ENCODE measurements at regions not wholly inside any gene's neighbourhood (a gene's known extent, or its start where the extent isn't known, plus 50 kb on each side); places are given as distances from the start of the nearest gene placed in this dataset.

GRCh38 chr6:95243053-95243452 is 334.3 kb upstream of the MANEA start:
- H3K4me2 ChIP-seq (ENCODE audit: insufficient read depth, low read length), result no peak overlapping the region

More at GRCh38 chr6:95243053-95243452, 334.3 kb upstream of the MANEA start:
- Histone ChIP-seq H2AFZ (ENCODE audit: low read depth, low read length) (no peak overlapping the region), H4K20me1 (replicated peaks; ENCODE audit: control insufficient read depth, insufficient read depth, low read length) (no peaks in the 10 kb centered on the region), H3K9me1 (ENCODE audit: control insufficient read depth, insufficient read depth, low read length) (no peaks in the 10 kb centered on the region), H3K4me3 (no peak overlapping the region), H3K9ac (ENCODE audit: insufficient read depth in 1 of 2, low read depth in 2 of 2, low read length in 2 of 2) (no peak overlapping the region), H3K27me3 (ENCODE audit: control insufficient read depth in 2 of 2, insufficient read depth in 2 of 2, low read length in 2 of 2) (no peaks in the 10 kb centered on the region), H3K27ac (ENCODE audit: extremely low read depth, low read depth, low read length) (no peak overlapping the region), H3K79me2 (ENCODE audit: control insufficient read depth, insufficient read depth, low read length) (no peaks in the 10 kb centered on the region), H3K4me1 (replicated peaks in 1 of 2; ENCODE audit: control insufficient read depth in 2 of 2, insufficient read depth in 2 of 2, low read length in 2 of 2) (no peaks in the 10 kb centered on the region), H3K36me3 (ENCODE audit: control insufficient read depth, insufficient read depth, low read length) (no peaks in the 10 kb centered on the region), H3K9me3 (replicated peaks; ENCODE audit: control insufficient read depth, insufficient read depth, low read depth, low read length) (no peaks in the 10 kb centered on the region)
- POLR2A ChIA-PET, result no interaction called here
- ATAC-seq, result no peak
- no TSS peak for BruUV-seq (replicated peaks)
- intact Hi-C loops (cut with micrococcal nuclease) (no loop called here), in situ Hi-C loops (cut with MboI) (no loop called here)
- DNase-seq (ENCODE audit: extremely low read depth in 1 of 4, low spot score in 3 of 4), result no peak
- FAIRE-seq, result no peak
- TF ChIP-seq ZNF584 (CRISPR knock-in tag; IDR thresholded peaks at IDR 0.05; ENCODE audit: low read depth) (no peak), ILF3 (IDR thresholded peaks at IDR 0.05; ENCODE audit: borderline replicate concordance) (no peak), ZNF133 (CRISPR knock-in tag; IDR thresholded peaks at IDR 0.05) (no peak), RBM34 (IDR thresholded peaks at IDR 0.05; ENCODE audit: borderline replicate concordance, insufficient read depth, low read length) (no peak), NEUROD1 (IDR thresholded peaks at IDR 0.05; ENCODE audit: borderline replicate concordance, low read depth, low read length, partially characterized antibody) (no peak), CCNT2 (IDR thresholded peaks at IDR 0.05; ENCODE audit: borderline replicate concordance, extremely low read depth, insufficient read length, low read depth, low read length) (no peak), NCOA2 (IDR thresholded peaks at IDR 0.05; ENCODE audit: partially characterized antibody in 2 of 2) (no peak), STAT5B (CRISPR knock-in tag; IDR thresholded peaks at IDR 0.05) (no peak), KHSRP (IDR thresholded peaks at IDR 0.05) (no peak), GABPB1 (CRISPR knock-in tag; IDR thresholded peaks at IDR 0.05) (no peak), SRSF9 (IDR thresholded peaks at IDR 0.05; ENCODE audit: borderline replicate concordance, low read depth, low read length) (no peak), XRCC5 (IDR thresholded peaks at IDR 0.05; ENCODE audit: low read depth, low read length) (no peak), TEAD4 (IDR thresholded peaks at IDR 0.05; ENCODE audit: low read length) (no peak), TEAD4 (CRISPR knock-in tag; IDR thresholded peaks at IDR 0.05; ENCODE audit: borderline replicate concordance) (no peak), RBM25 (IDR thresholded peaks at IDR 0.05; ENCODE audit: low read depth, low read length, severe bottlenecking) (no peak), CBX2 (IDR thresholded peaks at IDR 0.05; ENCODE audit: insufficient read depth, low read length, poor library complexity, severe bottlenecking) (no peak), TBL1XR1 (IDR thresholded peaks at IDR 0.05; ENCODE audit: low read length in 2 of 2) (no peak), RFX5 (IDR thresholded peaks at IDR 0.05; ENCODE audit: low read depth, low read length) (no peak)
- TF ChIP-seq, protein P1, sequence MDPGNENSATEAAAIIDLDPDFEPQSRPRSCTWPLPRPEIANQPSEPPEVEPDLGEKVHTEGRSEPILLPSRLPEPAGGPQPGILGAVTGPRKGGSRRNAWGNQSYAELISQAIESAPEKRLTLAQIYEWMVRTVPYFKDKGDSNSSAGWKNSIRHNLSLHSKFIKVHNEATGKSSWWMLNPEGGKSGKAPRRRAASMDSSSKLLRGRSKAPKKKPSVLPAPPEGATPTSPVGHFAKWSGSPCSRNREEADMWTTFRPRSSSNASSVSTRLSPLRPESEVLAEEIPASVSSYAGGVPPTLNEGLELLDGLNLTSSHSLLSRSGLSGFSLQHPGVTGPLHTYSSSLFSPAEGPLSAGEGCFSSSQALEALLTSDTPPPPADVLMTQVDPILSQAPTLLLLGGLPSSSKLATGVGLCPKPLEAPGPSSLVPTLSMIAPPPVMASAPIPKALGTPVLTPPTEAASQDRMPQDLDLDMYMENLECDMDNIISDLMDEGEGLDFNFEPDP (CRISPR knock-in tag; IDR thresholded peaks at IDR 0.05), result no peak
- CTCF ChIA-PET (ENCODE audit: low intra/inter-chr PET ratio), result no interaction called here
